NCI-H2081 (cell line): ENCODE measurements at regions not wholly inside any gene's neighbourhood (a gene's known extent, or its start where the extent isn't known, plus 50 kb on each side); places are given as distances from the start of the nearest gene placed in this dataset.

Source experiments
- DNase-seq, 2 experiments: peaks; one replicate each; lab custom pipeline; 2025; lab: John Stamatoyannopoulos, UW

DNA sequence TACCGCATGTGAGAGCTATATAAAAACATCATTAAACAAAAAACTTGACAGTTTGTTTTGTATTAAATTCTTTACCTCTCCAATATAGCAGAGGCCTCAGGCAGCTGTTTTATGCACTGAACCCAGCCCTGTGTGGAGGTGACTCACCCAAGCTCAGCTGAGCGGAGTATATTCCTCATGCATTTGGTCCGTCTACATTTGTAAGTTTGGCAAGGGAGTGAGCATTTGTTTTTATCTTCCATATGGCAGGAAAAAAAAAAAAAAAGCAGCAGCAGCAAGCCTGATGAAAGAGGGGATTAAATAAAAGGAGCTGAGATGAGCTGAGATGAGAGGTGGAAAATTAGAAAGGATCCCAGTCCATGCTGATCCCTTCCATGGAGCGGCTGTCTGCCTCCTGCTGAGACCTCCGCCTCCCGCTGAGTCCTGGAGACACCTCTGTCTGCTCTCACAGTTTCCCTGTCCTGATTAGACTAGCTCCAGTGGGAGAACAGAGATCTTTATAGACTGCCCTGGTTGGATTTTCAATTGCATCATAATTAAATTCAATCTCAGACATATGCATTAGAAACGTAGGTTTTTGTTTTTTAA is 112.0 kb upstream of the CTNND2 start:
- peak in 1 of 2 experiments; percentile 16 for DNase-seq

DNA sequence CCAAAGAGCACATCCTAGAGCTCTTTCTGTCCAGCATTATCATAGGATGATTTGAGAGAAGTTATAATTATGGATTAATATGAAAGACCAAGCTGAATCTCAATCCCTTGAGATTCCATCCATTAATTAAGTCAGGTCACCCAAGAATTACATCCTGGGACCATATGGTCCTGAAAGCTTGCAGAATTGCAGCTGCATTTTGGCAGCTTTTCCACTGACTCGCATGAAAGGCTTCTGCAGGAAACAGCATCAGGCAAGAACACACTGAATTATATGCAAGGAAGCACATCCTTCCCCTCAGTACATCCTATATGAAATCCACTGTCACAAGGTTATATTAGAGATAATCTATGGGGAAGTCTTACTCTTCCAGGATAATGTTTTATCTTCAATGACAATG is 109.1 kb upstream of the CTNND2 start:
- DNase-seq = no peak

DNA sequence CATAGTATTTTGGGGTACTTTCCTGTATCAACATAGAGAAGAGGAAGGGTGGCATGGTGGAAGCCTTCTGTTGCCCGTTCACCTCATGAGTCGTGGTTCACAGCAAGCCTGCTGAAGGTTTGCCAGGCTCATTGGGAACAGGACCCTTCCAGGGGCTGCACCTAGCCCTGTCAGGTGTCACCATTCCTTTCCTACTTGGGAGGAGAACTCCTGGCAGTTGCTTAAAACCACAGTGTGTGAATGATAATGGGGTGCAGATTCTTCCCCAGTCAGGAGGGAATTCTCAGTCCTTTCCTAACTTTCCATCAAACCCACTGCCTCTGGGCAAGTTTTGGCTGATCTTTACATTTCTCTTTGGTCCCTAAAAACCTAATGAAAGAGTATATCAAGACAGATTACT is 99.4 kb upstream of the CTNND2 start:
- no peak for DNase-seq

DNA sequence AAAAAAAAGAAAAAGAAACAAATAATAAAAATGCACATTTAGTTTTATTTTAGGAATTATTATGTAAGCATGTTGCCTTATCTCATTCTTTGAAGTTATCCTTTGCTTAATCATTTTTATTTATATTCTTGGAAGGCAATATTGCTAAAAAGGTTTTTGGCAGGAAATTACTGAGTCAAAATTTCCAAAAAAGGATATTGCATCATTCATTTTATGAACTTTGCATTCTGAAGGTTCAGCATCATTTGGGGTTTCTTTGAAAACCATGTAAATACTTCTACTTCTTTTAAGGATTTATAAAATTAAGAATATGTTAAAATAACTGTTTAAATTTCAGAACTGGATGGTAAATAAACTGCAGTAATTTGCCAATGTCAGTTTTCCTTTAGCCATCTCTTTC is 94.2 kb upstream of the CTNND2 start:
- DNase-seq = no peak

DNA sequence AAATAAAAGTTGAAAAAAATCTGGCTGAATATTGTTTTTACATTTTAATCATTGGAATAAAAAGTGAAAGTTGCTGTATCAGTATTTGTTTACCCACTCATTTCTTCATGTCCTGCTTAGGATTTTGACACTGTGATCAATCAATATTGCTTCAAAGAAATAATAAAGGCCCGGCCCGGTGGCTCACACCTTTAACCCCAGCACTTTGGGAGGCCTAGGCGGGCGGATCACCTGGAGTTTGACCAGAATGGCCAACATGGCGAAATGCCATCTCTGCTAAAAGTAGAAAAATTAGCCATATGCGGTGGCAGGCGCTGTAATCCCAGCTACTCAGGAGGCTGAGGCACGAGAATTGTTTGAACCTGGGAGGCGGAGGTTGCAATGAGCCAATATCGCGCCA is 93.7 kb upstream of the CTNND2 start:
- no peak for DNase-seq

DNA sequence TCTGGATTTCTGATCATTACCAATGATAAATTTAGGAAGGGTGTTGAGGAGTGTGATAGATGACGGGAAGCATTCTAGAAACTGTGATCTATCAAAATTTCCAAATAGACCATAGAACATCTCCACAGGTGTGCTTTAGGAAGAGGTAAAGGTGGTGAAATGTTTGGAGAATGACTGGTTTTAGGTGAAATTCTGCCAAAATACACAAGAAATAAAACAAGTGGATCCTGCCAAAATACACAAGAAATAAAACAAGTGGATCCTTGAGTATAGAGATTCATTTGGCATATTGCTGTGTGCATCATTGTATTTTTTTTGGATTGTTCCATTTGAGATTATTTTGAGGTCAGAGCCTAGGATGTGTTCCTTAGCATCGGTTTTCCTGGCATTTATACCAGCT is 88.3 kb upstream of the CTNND2 start:
- DNase-seq = no peak

DNA sequence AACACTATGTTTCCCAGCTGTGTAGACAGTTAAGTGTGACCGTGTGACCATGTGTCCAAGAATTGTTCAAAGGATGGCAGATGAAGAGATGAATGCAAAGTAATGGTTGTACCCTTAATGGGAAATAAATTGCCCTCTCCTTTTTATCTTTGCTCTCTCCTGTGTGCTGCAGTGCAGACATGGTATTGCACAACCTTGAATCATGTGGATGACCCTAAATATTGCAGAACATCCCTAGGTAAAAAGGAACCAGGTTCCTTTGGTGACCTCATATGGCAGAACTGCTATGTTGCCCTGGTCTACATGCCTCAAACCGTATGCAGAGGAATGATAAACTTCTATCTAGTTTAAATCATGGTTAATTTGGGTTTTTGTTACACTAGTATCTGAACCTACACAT is 81.7 kb upstream of the CTNND2 start:
- no peak for DNase-seq

DNA sequence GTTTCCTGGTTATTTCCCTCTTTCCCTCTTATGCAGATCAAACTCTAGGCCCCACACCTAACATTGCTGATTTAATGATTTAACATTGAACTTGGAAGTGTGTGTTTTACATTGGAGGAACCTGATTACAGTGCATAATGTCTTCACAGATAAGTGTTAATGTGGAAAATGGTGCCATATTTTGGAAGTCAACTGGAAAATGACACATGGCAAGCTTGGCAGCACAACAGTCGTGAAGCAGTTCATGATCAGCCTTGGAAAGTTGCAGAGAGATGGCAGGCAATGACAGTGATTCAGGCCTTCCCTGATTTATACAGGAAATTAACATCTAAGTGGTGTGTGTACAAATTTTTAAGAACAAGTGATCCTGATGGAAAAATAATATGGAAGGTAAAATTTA is 80.0 kb upstream of the CTNND2 start:
- DNase-seq = no peak

DNA sequence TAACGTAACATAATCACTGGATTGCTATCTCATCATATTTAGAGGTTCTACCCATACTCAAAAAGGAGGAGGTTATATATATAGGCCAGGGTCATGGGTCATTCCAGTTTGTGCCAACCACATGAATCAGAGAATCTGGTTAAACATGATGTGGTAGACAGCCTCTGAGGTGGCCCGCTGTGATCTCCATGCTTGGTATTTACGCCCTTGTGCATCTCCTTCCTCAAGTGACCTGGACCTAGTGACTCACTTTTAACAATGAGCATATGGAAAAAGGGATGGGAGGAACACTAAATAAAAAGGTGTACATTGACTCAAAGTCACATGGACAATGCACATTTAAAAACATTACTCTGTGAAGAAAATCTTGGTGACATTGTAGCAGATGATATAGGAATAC is 77.7 kb upstream of the CTNND2 start:
- DNase-seq = no peak

DNA sequence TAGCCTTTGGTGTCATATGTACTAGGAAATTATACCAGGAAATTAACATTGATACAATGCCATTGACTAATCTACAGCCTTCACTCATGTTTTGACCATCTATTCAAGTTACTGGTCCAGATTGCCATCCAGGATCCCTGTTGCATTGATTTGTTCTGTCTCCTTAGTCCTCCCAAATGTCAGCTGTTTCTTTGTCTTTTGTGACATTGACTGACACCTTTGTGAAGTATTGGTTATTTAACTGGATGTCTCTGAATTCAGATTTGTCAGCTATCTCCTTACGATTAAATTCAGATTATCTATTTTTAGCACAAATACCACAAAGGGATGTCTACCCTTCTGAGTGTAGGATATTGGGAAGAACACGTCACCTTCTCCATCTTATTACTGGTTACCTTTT is 73.7 kb upstream of the CTNND2 start:
- no peak for DNase-seq

DNA sequence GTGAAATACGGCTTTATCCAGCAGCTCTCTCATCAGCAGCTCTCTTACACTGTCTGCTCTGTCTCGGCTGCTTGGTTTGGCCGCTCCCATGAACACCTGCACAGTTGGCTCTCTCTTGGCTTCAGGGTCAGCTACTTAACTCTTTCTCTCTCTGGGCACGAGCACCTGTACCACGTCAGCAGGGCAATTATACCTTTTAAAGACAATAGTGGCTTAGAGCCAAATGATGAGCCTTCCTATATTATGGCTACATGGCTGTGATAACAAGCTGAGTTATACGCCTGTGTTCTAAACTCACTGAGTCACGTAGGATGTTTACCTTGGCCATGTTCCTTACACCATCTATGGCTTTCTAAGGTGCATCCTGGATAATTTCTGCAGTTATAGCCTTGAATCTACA is 69.2 kb upstream of the CTNND2 start:
- peak in 1 of 2 experiments; percentile 28 for DNase-seq

DNA sequence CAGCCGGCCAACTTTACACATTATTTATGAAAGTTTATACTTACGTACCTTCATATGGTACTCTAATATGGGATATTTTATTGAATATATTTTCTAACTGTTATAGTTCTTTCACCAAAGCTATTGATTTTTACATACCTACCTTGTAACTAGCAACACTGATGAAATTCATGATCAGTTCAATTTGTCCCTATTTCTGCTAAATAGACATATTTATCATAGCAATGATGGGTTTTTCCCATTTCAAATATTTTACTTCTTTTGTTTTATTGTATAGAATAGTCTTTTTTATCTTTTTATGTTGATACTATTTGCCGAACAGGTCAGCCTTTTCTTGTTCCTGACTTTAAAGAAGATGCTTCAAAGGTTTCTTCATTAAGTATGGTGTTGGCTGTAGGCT is 59.0 kb upstream of the CTNND2 start:
- no peak for DNase-seq

DNA sequence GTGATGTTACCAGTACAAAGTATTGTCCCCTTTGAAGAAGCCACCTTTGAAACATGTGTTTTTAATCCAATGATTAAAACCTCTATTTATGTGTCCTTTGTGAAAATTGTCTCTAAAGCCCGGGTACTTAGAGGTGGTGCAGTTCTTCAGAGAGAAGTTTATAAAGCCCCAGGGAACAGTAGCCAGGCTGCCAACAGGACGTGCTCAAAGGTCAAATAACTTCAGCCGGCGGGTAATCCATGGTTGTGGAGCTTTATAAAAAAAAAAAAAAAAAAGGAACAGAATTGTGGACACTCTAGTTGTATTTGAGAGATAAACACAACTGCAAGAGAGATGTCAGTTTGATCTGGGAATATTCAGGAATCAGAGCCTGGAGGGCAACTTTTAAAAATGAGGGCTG is 57.9 kb upstream of the CTNND2 start:
- DNase-seq = no peak

DNA sequence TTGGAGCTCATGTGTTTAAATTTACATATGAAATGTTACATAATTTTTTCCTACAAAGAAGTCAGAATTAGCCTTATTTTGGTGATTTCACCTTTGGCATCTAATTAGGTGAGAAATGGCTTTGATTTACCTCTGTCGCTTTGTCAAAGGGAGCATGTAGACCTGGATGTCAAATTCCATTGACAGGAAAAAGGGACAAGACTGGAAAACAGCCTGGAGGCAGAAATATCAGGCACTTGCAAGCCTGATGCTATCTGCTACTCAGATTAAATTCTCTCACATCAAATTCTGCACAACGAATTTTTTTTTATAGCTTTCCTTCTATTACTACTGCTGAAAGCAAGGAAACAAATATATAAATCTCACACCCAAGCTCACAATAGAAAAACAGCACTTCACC is 54.1 kb upstream of the CTNND2 start:
- no peak for DNase-seq

DNA sequence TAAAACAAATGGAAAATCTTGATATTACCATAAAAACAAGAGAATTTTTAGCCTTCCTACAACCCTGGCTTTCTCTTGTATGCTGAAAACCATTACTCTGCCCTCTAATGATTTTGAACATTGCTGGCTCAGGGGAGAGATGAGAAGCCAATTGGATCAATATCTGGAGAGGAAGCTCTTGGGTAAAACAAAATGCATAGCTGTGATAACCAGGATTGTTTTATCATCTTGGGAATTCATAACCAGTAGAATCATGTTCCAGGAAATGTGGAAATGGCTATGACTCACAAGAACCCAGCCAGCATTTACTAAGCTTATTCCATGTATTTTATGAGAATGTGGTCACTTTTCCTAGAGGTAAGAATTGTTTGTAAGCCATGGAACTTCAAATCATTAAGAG is 51.1 kb upstream of the CTNND2 start:
- DNase-seq = no peak
